Endothelial cell of umbilical vein (primary cell): ENCODE measurements at regions not wholly inside any gene's neighbourhood (a gene's known extent, or its start where the extent isn't known, plus 50 kb on each side); places are given as distances from the start of the nearest gene placed in this dataset.

Experiments used
- BruUV-seq: library from RNA; stranded (reverse); fragments of 400-500 nt; replicated peaks from 2 replicates; lab custom pipeline; 2021; lab: Mats Ljungman, UMichigan
- CTCF ChIA-PET: fragments of 300-600, 350-600 bp; sonication (Branson Sonifier 250); formaldehyde crosslinking; loops from one replicate; lab custom pipeline; 2021; ENCODE audit warnings: antibody characterized with exemption, inconsistent platforms; lab: Charles Lee
- POLR2A ChIA-PET: fragments of 300-600, 350-600 bp; sonication (Branson Sonifier 250); formaldehyde crosslinking; loops from one replicate; lab custom pipeline; 2021; ENCODE audit warnings: antibody characterized with exemption, inconsistent platforms; lab: Charles Lee
- DNase-seq: peaks from one replicate; pipeline ENCODE4 v3.0.0-alpha.2; 2011; ENCODE audit warnings: low read depth, low spot score
- FAIRE-seq: peaks from 2 replicates; lab custom pipeline; 2011; peaks lifted over from hg19 to GRCh38; lab: Jason Lieb, UNC
- H2AFZ ChIP-seq: 2 replicates; pipeline ENCODE4 v1.6.0; 2012; ENCODE audit warnings: low read depth, low read length, control low read depth, inconsistent platforms
- H3K27ac ChIP-seq: 2 replicates; pipeline ENCODE4 v1.5.1; 2011; ENCODE audit warnings: low read depth, mild to moderate bottlenecking, control low read depth, low read length, moderate library complexity; ENCODE audit not compliant: insufficient read depth
- H3K27me3 ChIP-seq, 2 experiments: 2 replicates each; pipeline versions ENCODE4 v1.6.0 to v1.6.1; 2011; ENCODE audit warnings: low read length in 2 of 2, mixed read lengths in 1 of 2; ENCODE audit not compliant: control insufficient read depth in 2 of 2, insufficient read depth in 2 of 2
- H3K36me3 ChIP-seq, 2 experiments: 2 replicates in 1 of 2; 3 replicates in 1 of 2; pipeline ENCODE4 v1.5.1; 2011; ENCODE audit warnings: low read length in 2 of 2, mild to moderate bottlenecking in 1 of 2, moderate library complexity in 1 of 2; ENCODE audit not compliant: control insufficient read depth in 2 of 2, insufficient read depth in 2 of 2; ENCODE audit errors: extremely low read depth in 1 of 2
- H3K4me1 ChIP-seq: 3 replicates; pipeline ENCODE4 v1.5.1; 2011; ENCODE audit warnings: mild to moderate bottlenecking, low read length; ENCODE audit not compliant: control insufficient read depth, insufficient read depth; ENCODE audit errors: extremely low read depth
- H3K4me2 ChIP-seq: 2 replicates; pipeline ENCODE4 v1.6.1; 2011; ENCODE audit warnings: low read length, control low read depth, mixed read lengths; ENCODE audit not compliant: insufficient read depth
- H3K4me3 ChIP-seq, 3 experiments: fragments of 200-600 bp in 1 of 3; sonication (generic), shearing (Covaris generic) in 1 of 3; replicated peaks in 1 of 3; 2 replicates each; pipeline ENCODE4 v1.5.1; 2011 to 2016; ENCODE audit warnings: control low read depth in 3 of 3, low read length in 3 of 3, mild to moderate bottlenecking in 2 of 3, inconsistent platforms in 1 of 3, low read depth in 1 of 3, moderate library complexity in 1 of 3; ENCODE audit not compliant: insufficient read depth in 1 of 3
- H3K79me2 ChIP-seq: 2 replicates; pipeline ENCODE4 v1.6.0; 2012; ENCODE audit warnings: low read length, inconsistent platforms; ENCODE audit not compliant: control insufficient read depth, insufficient read depth
- H3K9ac ChIP-seq: replicated peaks from 2 replicates; pipeline ENCODE3; 2011; ENCODE audit warnings: low read length, control low read depth; ENCODE audit not compliant: insufficient read depth; ENCODE audit errors: extremely low read depth
- H3K9me1 ChIP-seq: replicated peaks from 3 replicates; pipeline ENCODE4 v1.6.0; 2011; ENCODE audit warnings: mild to moderate bottlenecking, low read length; ENCODE audit not compliant: control insufficient read depth, insufficient read depth; ENCODE audit errors: extremely low read depth
- H3K9me3 ChIP-seq: replicated peaks from 2 replicates; pipeline ENCODE4 v1.5.1; 2012; ENCODE audit warnings: low read length, inconsistent platforms; ENCODE audit not compliant: control insufficient read depth, insufficient read depth
- H4K20me1 ChIP-seq: replicated peaks from 2 replicates; pipeline ENCODE3; 2011; ENCODE audit warnings: mild to moderate bottlenecking, low read length; ENCODE audit not compliant: control insufficient read depth, insufficient read depth; ENCODE audit errors: extremely low read depth
- GATA2 ChIP-seq: IDR thresholded peaks from 2 replicates; pipeline ENCODE4 v1.7.0; 2011; ENCODE audit warnings: low read depth, mild to moderate bottlenecking, moderate library complexity, mixed read lengths, low read length; ENCODE audit not compliant: insufficient read length, insufficient read depth
- JUN ChIP-seq: IDR thresholded peaks from 2 replicates; pipeline ENCODE4 v1.6.1; 2011; ENCODE audit warnings: borderline replicate concordance, low read depth; ENCODE audit not compliant: insufficient read length, insufficient read depth
- MYC ChIP-seq: IDR thresholded peaks from one replicate; pipeline ENCODE4 v1.6.1; 2011; ENCODE audit warnings: mild to moderate bottlenecking, low read depth, low read length
- POLR2AphosphoS5 ChIP-seq: IDR thresholded peaks from 2 replicates; pipeline ENCODE4 v1.6.1; 2012; ENCODE audit warnings: low read depth, mild to moderate bottlenecking, control low read depth, low read length, moderate library complexity; ENCODE audit not compliant: insufficient read depth
- dilution Hi-C: fragments of 300-500 bp; cut with MboI; formaldehyde crosslinking; loops from one replicate; pipeline ENCODE4 v1.15.0; 2019; ENCODE audit warnings: low sequenced_read_pairs; ENCODE audit not compliant: extremely low pct_ligation_motif_present
- intact Hi-C: fragments of 100-400 bp; cut with micrococcal nuclease; formaldehyde crosslinking; loops from one replicate; pipeline ENCODE4 v1.10.0; 2022
- TF ChIP-seq, protein P1 (sequence below), 2 donors: IDR thresholded peaks; 1 replicate in 1 of 2; 2 replicates in 1 of 2; pipeline ENCODE4 v1.5.1; 2011; ENCODE audit warnings: low read length in 2 of 2, mild to moderate bottlenecking in 2 of 2, moderate library complexity in 2 of 2, control low read depth in 1 of 2, inconsistent platforms in 1 of 2, low read depth in 1 of 2; ENCODE audit not compliant: insufficient read depth in 1 of 2; ENCODE audit errors: extremely low read depth in 1 of 2
- TF ChIP-seq, protein P2 (sequence below): IDR thresholded peaks from 2 replicates; pipeline ENCODE4 v1.6.1; 2011; ENCODE audit not compliant: insufficient read depth, insufficient read length

DNA sequence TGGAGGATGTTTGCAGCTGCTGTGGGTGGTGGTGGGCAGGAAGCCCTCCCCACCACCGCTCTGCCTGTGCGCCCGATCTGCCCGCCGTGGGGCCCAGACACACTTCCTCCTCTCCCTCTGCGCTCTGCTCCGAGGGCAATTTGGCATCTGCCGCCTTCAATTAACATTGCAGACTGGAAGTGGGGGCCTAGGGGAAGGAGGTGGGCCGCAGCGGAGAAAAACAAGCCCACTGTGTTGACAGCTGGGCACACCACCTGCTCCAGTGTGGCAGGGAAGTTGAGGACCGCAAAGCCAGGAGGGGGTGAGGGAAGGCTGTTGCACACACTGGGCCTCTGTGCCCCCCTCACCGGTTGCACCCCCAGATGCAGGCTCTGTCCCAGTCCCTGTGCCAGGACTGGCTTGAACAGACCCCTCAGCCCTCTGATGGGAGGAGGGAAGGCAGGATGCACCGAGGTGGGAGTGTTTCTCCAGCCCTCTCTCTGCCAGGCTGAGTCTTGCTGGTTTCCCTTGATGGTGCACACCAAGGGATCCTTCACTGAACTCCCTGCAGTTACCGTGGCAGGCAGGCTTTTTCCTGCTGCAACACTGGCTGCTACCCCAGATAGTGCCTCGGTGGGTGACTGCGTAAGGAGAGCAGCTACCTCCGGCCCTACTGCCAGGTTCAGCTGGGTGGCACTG, 72.8 kb upstream of the MED9 start:
- no TSS peak for BruUV-seq
- peak; percentile 82 for DNase-seq
- POLR2A ChIA-PET: no interaction called here
- CTCF ChIA-PET: no interaction called here
- Histone ChIP-seq H3K36me3 (no peaks in the 10 kb centered on the region), H3K4me2 (no peak overlapping the region), H3K27me3 (no peaks in the 10 kb centered on the region), H4K20me1 (no peaks in the 10 kb centered on the region), H3K9ac (no peak overlapping the region), H3K9me1 (no peaks in the 10 kb centered on the region), H3K79me2 (no peaks in the 10 kb centered on the region), H3K4me3 (no peak overlapping the region), H2AFZ (peak overlapping the region; percentile 83), H3K9me3 (no peaks in the 10 kb centered on the region), H3K4me1 (peaks cover 31% of the 10 kb centered on the region), H3K27ac (peak overlapping the region; percentile 16)
- FAIRE-seq: peak; percentile 81
- intact Hi-C loops: loop anchor here (1.0 to 5.0 kb wide), 4 partner anchors 12 to 93 kb away; partner anchors contain the start of gene RASD1
- dilution Hi-C loops: no loop called here
- TF ChIP-seq MYC (no peak), POLR2AphosphoS5 (peak; percentile 34), JUN (no peak), GATA2 (no peak)
- TF ChIP-seq, protein P1, sequence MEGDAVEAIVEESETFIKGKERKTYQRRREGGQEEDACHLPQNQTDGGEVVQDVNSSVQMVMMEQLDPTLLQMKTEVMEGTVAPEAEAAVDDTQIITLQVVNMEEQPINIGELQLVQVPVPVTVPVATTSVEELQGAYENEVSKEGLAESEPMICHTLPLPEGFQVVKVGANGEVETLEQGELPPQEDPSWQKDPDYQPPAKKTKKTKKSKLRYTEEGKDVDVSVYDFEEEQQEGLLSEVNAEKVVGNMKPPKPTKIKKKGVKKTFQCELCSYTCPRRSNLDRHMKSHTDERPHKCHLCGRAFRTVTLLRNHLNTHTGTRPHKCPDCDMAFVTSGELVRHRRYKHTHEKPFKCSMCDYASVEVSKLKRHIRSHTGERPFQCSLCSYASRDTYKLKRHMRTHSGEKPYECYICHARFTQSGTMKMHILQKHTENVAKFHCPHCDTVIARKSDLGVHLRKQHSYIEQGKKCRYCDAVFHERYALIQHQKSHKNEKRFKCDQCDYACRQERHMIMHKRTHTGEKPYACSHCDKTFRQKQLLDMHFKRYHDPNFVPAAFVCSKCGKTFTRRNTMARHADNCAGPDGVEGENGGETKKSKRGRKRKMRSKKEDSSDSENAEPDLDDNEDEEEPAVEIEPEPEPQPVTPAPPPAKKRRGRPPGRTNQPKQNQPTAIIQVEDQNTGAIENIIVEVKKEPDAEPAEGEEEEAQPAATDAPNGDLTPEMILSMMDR (IDR thresholded peaks at IDR 0.05; ENCODE audit: extremely low read depth in 1 of 2, insufficient read depth in 1 of 2, low read depth in 1 of 2, low read length in 2 of 2): no peak
- TF ChIP-seq, protein P2, sequence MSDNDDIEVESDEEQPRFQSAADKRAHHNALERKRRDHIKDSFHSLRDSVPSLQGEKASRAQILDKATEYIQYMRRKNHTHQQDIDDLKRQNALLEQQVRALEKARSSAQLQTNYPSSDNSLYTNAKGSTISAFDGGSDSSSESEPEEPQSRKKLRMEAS: no peak
